Neutrophil (primary cell): ENCODE measurements at regions not wholly inside any gene's neighbourhood (a gene's known extent, or its start where the extent isn't known, plus 50 kb on each side); places are given as distances from the start of the nearest gene placed in this dataset.

Experiments used
- H3K27ac ChIP-seq: fragments of 200-600 bp; sonication (generic); 2 replicates; pipeline ENCODE4 v1.5.1; 2016; ENCODE audit warnings: mild to moderate bottlenecking, moderate library complexity
- H3K27me3 ChIP-seq: fragments of 200-600 bp; sonication (generic); 2 replicates; pipeline ENCODE4 v1.6.0; 2016; ENCODE audit warnings: mild to moderate bottlenecking
- H3K36me3 ChIP-seq: fragments of 200-600 bp; sonication (generic); 2 replicates; pipeline ENCODE4 v1.5.1; 2017
- H3K4me1 ChIP-seq, 2 experiments: fragments of 200-600 bp in 1 of 2; sonication (generic) in 1 of 2; 1 replicate in 1 of 2; 2 replicates in 1 of 2; pipeline versions ENCODE4 v1.5.1 to v1.6.1; 2013 to 2016; ENCODE audit warnings: low read depth in 1 of 2, low read length in 1 of 2, mild to moderate bottlenecking in 1 of 2, moderate library complexity in 1 of 2; ENCODE audit not compliant: control insufficient read depth in 1 of 2, insufficient read depth in 1 of 2
- H3K4me3 ChIP-seq, 2 experiments: fragments of 200-600 bp in 1 of 2; sonication (generic) in 1 of 2; 1 replicate in 1 of 2; 2 replicates in 1 of 2; pipeline ENCODE4 v1.5.1; 2013 to 2016; ENCODE audit warnings: low read depth in 1 of 2, low read length in 1 of 2, mild to moderate bottlenecking in 1 of 2, moderate library complexity in 1 of 2
- H3K9me3 ChIP-seq: fragments of 200-600 bp; sonication (generic); 2 replicates; pipeline ENCODE4 v1.5.1; 2016
- TF ChIP-seq, protein P1 (sequence below): fragments of 200-600 bp; sonication (generic); IDR thresholded peaks from 2 replicates; pipeline ENCODE4 v1.5.1; 2016; ENCODE audit warnings: antibody characterized with exemption

DNA sequence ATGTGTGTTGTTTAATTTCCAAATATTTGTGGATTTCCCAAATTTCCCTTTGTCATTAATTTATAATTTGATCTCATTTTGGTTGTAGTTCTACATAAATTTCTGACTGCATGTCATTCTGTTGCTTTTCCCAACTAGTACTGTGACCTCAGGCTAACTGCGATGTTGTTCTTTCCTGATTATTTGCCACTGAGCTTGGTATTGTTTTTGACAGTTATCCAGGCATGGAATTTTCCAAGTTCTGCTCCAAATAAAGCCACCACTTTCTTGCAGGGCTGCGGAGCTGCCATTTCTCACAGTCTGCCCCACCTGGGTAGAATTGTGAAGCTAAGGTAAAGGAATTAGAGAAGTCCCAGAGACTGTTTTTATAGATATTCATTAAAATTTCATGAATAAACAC lies 328.8 kb downstream of the ZNF674 start:
- Histone ChIP-seq H3K4me3 (no peak overlapping the region), H3K9me3 (no peaks in the 10 kb centered on the region), H3K36me3 (no peaks in the 10 kb centered on the region), H3K27me3 (no peaks in the 10 kb centered on the region), H3K27ac (no peak overlapping the region), H3K4me1 (no peaks in the 10 kb centered on the region)
- TF ChIP-seq, protein P1, sequence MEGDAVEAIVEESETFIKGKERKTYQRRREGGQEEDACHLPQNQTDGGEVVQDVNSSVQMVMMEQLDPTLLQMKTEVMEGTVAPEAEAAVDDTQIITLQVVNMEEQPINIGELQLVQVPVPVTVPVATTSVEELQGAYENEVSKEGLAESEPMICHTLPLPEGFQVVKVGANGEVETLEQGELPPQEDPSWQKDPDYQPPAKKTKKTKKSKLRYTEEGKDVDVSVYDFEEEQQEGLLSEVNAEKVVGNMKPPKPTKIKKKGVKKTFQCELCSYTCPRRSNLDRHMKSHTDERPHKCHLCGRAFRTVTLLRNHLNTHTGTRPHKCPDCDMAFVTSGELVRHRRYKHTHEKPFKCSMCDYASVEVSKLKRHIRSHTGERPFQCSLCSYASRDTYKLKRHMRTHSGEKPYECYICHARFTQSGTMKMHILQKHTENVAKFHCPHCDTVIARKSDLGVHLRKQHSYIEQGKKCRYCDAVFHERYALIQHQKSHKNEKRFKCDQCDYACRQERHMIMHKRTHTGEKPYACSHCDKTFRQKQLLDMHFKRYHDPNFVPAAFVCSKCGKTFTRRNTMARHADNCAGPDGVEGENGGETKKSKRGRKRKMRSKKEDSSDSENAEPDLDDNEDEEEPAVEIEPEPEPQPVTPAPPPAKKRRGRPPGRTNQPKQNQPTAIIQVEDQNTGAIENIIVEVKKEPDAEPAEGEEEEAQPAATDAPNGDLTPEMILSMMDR, result no peak

DNA sequence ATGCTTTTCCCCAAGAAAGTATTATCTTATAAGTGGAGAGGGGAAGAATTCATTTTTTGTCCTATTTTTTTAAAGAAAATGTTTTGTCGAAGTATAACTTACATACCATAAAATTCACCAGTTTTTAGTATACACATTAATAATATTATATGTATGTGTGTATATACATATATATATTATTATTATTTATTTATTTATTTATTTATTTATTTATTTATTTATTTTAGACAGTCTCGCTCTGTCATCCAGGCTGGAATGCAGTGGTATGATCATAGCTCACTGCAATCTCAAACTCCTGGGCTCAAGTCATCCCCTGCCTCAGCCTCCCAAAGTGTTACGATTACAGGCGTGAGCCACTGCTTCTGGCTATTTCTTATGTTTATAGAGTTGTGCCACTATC lies 334.1 kb downstream of the ZNF674 start:
- H3K27ac ChIP-seq, result no peak overlapping the region

DNA sequence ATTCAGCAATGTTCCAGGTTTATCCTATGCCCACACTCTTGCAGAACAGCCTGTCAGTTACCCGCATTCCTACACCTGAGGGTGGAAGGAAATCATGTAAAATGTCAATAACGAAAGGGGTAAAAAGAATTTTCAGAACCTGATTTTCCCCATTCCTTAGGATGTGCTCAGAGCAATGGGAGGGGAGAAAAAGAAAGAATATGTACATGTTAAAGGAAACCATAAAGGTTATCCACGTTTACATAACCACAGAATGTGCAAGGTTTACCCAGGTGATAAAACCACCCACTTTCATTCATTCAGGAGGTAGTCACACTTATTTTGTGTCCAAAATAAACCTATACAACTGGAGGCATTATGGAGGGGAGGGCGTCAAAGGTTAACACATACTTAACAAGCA lies 335.5 kb downstream of the ZNF674 start:
- H3K27ac ChIP-seq, result no peak overlapping the region
- H3K4me1 ChIP-seq, result no peaks in the 10 kb centered on the region
- no peaks in the 10 kb centered on the region for H3K36me3 ChIP-seq
- H3K4me3 ChIP-seq, result no peak overlapping the region
- H3K27me3 ChIP-seq, result no peaks in the 10 kb centered on the region
- no peaks in the 10 kb centered on the region for H3K9me3 ChIP-seq
- TF ChIP-seq, protein P1, result no peak

More for the DNA sequence above, 334.1 kb downstream of the ZNF674 start:
- Histone ChIP-seq H3K36me3 (no peaks in the 10 kb centered on the region), H3K27me3 (no peaks in the 10 kb centered on the region), H3K9me3 (no peaks in the 10 kb centered on the region), H3K4me3 (no peak overlapping the region), H3K4me1 (no peaks in the 10 kb centered on the region)
- TF ChIP-seq, protein P1, result no peak

DNA sequence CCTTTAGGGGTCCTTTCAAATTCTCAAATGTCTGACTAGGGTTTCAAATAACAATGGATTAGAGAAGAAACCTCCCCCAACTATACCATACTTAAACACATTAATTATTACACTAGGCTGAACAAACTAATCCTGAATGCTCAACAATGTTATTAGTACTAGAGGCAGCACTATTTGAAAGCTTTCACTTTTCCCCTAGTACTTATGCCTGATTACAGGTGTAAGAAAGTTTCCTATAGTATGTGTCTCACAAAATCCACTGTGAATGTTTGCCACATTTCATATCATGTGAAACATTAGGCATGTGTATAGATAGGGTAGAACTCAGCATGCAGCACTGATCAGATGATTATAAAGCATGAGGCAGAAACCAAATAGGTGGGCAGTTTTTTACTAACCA lies 336.2 kb downstream of the ZNF674 start:
- H3K4me3 ChIP-seq, result no peak overlapping the region
- H3K36me3 ChIP-seq, result no peaks in the 10 kb centered on the region
- TF ChIP-seq, protein P1, result no peak
- H3K27me3 ChIP-seq, result no peaks in the 10 kb centered on the region
- no peaks in the 10 kb centered on the region for H3K4me1 ChIP-seq
- no peaks in the 10 kb centered on the region for H3K9me3 ChIP-seq
- H3K27ac ChIP-seq, result no peak overlapping the region

- no peak overlapping the region for H3K27ac ChIP-seq
These were observed 336.9 kb downstream of the ZNF674 start for GRCh38 chrX:46208225-46208854.

More at GRCh38 chrX:46208225-46208854, 336.9 kb downstream of the ZNF674 start:
- TF ChIP-seq, protein P1, result no peak
- Histone ChIP-seq H3K4me3 (no peak overlapping the region), H3K4me1 (no peaks in the 10 kb centered on the region), H3K36me3 (no peaks in the 10 kb centered on the region), H3K27me3 (no peaks in the 10 kb centered on the region), H3K9me3 (no peaks in the 10 kb centered on the region)
